K562 (cell line): ENCODE measurements at regions not wholly inside any gene's neighbourhood (a gene's known extent, or its start where the extent isn't known, plus 50 kb on each side); places are given as distances from the start of the nearest gene placed in this dataset.

Experiments used
- ATAC-seq: fragments of 200-7000 bp; cut with Tn5 transposase; 3 replicates; pipeline ENCODE4 v1.9.1; 2020; ENCODE audit warnings: moderate library complexity
- BruUV-seq: library from RNA; stranded (reverse); fragments of 400-500 nt; replicated peaks from 2 replicates; lab custom pipeline; 2021; lab: Mats Ljungman, UMichigan
- CTCF ChIA-PET: fragments of 300-600 bp; formaldehyde crosslinking; extraction: SDS; loops from one replicate; lab custom pipeline; 2021; ENCODE audit warnings: low intra/inter-chr PET ratio; lab: Yijun Ruan, JAX
- POLR2A ChIA-PET: fragments of 300-600, 350-650 bp; sonication (Branson Sonifier 250); formaldehyde crosslinking; extraction: SDS; loops from one replicate; lab custom pipeline; 2021; ENCODE audit warnings: antibody characterized with exemption, inconsistent platforms; lab: Yijun Ruan, JAX
- DNase-seq, 4 experiments: peaks; one replicate each; pipeline versions ENCODE4 v3.0.0 to v3.0.0-alpha.2; 2011 to 2018; ENCODE audit warnings: low spot score in 3 of 4, mixed read lengths in 3 of 4; ENCODE audit errors: extremely low read depth in 1 of 4
- FAIRE-seq: peaks from 2 replicates; lab custom pipeline; 2011; peaks lifted over from hg19 to GRCh38; lab: Jason Lieb, UNC
- H2AFZ ChIP-seq: 2 replicates; pipeline ENCODE4 v1.6.0; 2011; ENCODE audit warnings: low read depth, low read length, control low read depth, inconsistent platforms
- H3K27ac ChIP-seq: fragments of 200-600 bp; 3 replicates; pipeline ENCODE4 v1.8.0; 2011; ENCODE audit warnings: low read depth, mild to moderate bottlenecking, control low read depth, inconsistent platforms, low read length, moderate library complexity, mixed read lengths; ENCODE audit errors: extremely low read depth
- H3K27me3 ChIP-seq, 2 experiments: fragments of 300-600 bp in 1 of 2; 2 replicates in 1 of 2; 3 replicates in 1 of 2; pipeline versions ENCODE4 v1.6.0 to v1.8.0; 2011; ENCODE audit warnings: inconsistent platforms in 2 of 2, low read length in 2 of 2, mild to moderate bottlenecking in 1 of 2, mixed read lengths in 1 of 2, moderate library complexity in 1 of 2; ENCODE audit not compliant: control insufficient read depth in 2 of 2, insufficient read depth in 2 of 2
- H3K36me3 ChIP-seq: fragments of 300-600 bp; 3 replicates; pipeline ENCODE4 v1.8.0; 2011; ENCODE audit warnings: mild to moderate bottlenecking, low read length, inconsistent platforms; ENCODE audit not compliant: control insufficient read depth, insufficient read depth
- H3K4me1 ChIP-seq, 2 experiments: fragments of 200-600 bp in 1 of 2; replicated peaks in 1 of 2; 2 replicates in 1 of 2; 3 replicates in 1 of 2; pipeline versions ENCODE4 v1.5.1 to v1.8.0; 2011; ENCODE audit warnings: inconsistent platforms in 2 of 2, low read length in 2 of 2, mild to moderate bottlenecking in 1 of 2, mixed read lengths in 1 of 2, moderate library complexity in 1 of 2; ENCODE audit not compliant: control insufficient read depth in 2 of 2, insufficient read depth in 2 of 2
- H3K4me2 ChIP-seq: 2 replicates; pipeline ENCODE4 v1.6.1; 2011; ENCODE audit warnings: low read length, control low read depth, inconsistent platforms, mixed read lengths; ENCODE audit not compliant: insufficient read depth
- H3K4me3 ChIP-seq: fragments of 200-600 bp; sonication (generic), shearing (Covaris generic); 2 replicates; pipeline ENCODE4 v1.5.1; 2016; ENCODE audit warnings: control low read depth, inconsistent platforms
- H3K79me2 ChIP-seq: fragments of 200-600 bp; 3 replicates; pipeline ENCODE4 v1.8.0; 2011; ENCODE audit warnings: low read length, inconsistent platforms; ENCODE audit not compliant: control insufficient read depth, insufficient read depth
- H3K9ac ChIP-seq, 2 experiments: 2 replicates each; pipeline versions ENCODE4 v1.6.0 to v1.6.1; 2011; ENCODE audit warnings: low read depth in 2 of 2, low read length in 2 of 2, control low read depth in 1 of 2, inconsistent platforms in 1 of 2, mild to moderate bottlenecking in 1 of 2, mixed read lengths in 1 of 2; ENCODE audit not compliant: insufficient read depth in 1 of 2
- H3K9me1 ChIP-seq: one replicate; pipeline ENCODE4 v1.6.0; 2011; ENCODE audit warnings: inconsistent platforms, mild to moderate bottlenecking, low read length, moderate library complexity; ENCODE audit not compliant: control insufficient read depth, insufficient read depth
- H3K9me3 ChIP-seq: replicated peaks from 2 replicates; pipeline ENCODE4 v1.5.1; 2011; ENCODE audit warnings: low read depth, low read length, inconsistent platforms; ENCODE audit not compliant: control insufficient read depth, insufficient read depth
- H4K20me1 ChIP-seq: replicated peaks from 2 replicates; pipeline ENCODE4 v1.6.1; 2011; ENCODE audit warnings: low read length, inconsistent platforms, mixed read lengths; ENCODE audit not compliant: control insufficient read depth, insufficient read depth
- CREB1 ChIP-seq, 2 experiments: sonication (generic) in 1 of 2; formaldehyde crosslinking in 1 of 2; IDR thresholded peaks; 2 replicates each; pipeline versions ENCODE4 v1.6.1 to v1.8.0; 2012 to 2022; ENCODE audit warnings: inconsistent platforms in 1 of 2, mild to moderate bottlenecking in 1 of 2, missing genetic modification reagents in 1 of 2, moderate library complexity in 1 of 2
- CSDE1 ChIP-seq, 2 experiments: fragments of 450-650 bp; IDR thresholded peaks; 2 replicates each; pipeline ENCODE4 v1.6.1; 2016; ENCODE audit warnings: mild to moderate bottlenecking in 1 of 2
- CTBP1 ChIP-seq: fragments of 450-650 bp; IDR thresholded peaks from 2 replicates; pipeline ENCODE4 v1.6.1; 2016; ENCODE audit warnings: borderline replicate concordance
- GTF2A2 ChIP-seq: IDR thresholded peaks from 2 replicates; pipeline ENCODE4 v1.6.1; 2016; ENCODE audit warnings: mild to moderate bottlenecking, missing genetic modification characterization, missing compliant biosample characterization
- HMBOX1 ChIP-seq: sonication (generic); IDR thresholded peaks from 2 replicates; pipeline ENCODE4 v1.6.1; 2016
- HNRNPLL ChIP-seq: fragments of 200-400 bp; formaldehyde crosslinking; IDR thresholded peaks from 2 replicates; pipeline ENCODE4 v1.6.1; 2017; ENCODE audit warnings: low read length, low read depth, mild to moderate bottlenecking; ENCODE audit not compliant: poor library complexity, severe bottlenecking
- HNRNPUL1 ChIP-seq: fragments of 200-400 bp; formaldehyde crosslinking; IDR thresholded peaks from 2 replicates; pipeline ENCODE4 v1.6.1; 2017; ENCODE audit warnings: low read length
- MCM2 ChIP-seq: fragments of 450-650 bp; IDR thresholded peaks from 2 replicates; pipeline ENCODE4 v1.6.1; 2017; ENCODE audit warnings: low read depth, mild to moderate bottlenecking
- PHB2 ChIP-seq: fragments of 450-650 bp; IDR thresholded peaks from 2 replicates; pipeline ENCODE4 v1.6.1; 2017; ENCODE audit warnings: low read depth
- POLR2B ChIP-seq: fragments of 450-650 bp; IDR thresholded peaks from 2 replicates; pipeline ENCODE4 v1.6.1; 2018; ENCODE audit warnings: low read depth; ENCODE audit not compliant: partially characterized antibody
- PYGO2 ChIP-seq: fragments of 450-650 bp; IDR thresholded peaks from 2 replicates; pipeline ENCODE4 v1.6.1; 2016; ENCODE audit warnings: mild to moderate bottlenecking, missing genetic modification characterization, moderate library complexity, missing compliant biosample characterization
- RB1 ChIP-seq: fragments of 450-650 bp; IDR thresholded peaks from 2 replicates; pipeline ENCODE4 v1.6.1; 2017; ENCODE audit warnings: low read depth, mild to moderate bottlenecking
- RBBP5 ChIP-seq: fragments of 200-600 bp; sonication (generic); IDR thresholded peaks from 2 replicates; pipeline ENCODE4 v1.6.1; 2012; ENCODE audit warnings: borderline replicate concordance, mild to moderate bottlenecking, low read length, control low read depth, inconsistent platforms; ENCODE audit not compliant: insufficient read depth, poor library complexity, severe bottlenecking
- SREBF1 ChIP-seq: fragments of 150-350 bp; IDR thresholded peaks from 2 replicates; pipeline ENCODE4 v1.6.1; 2014; ENCODE audit warnings: antibody characterized with exemption, low read depth, low read length, borderline replicate concordance
- THRA ChIP-seq: fragments of 450-650 bp; IDR thresholded peaks from 2 replicates; pipeline ENCODE4 v1.6.1; 2017; ENCODE audit warnings: mild to moderate bottlenecking, moderate library complexity
- WHSC1 ChIP-seq: IDR thresholded peaks from one replicate; pipeline ENCODE4 v1.6.1; 2012; ENCODE audit warnings: low read length, control low read depth, inconsistent platforms
- ZBTB5 ChIP-seq: fragments of 450-650 bp; IDR thresholded peaks from 2 replicates; pipeline ENCODE4 v1.6.1; 2017; ENCODE audit warnings: antibody characterized with exemption
- ZFX ChIP-seq: sonication (generic); formaldehyde crosslinking; IDR thresholded peaks from 2 replicates; pipeline ENCODE4 v1.8.0; 2022; ENCODE audit warnings: mild to moderate bottlenecking, missing genetic modification reagents, moderate library complexity
- ZKSCAN8 ChIP-seq: fragments of 200-800 bp; sonication (Bioruptor generic); IDR thresholded peaks from 2 replicates; pipeline ENCODE4 v1.6.1; 2016; ENCODE audit warnings: missing genetic modification characterization, missing compliant biosample characterization
- ZNF764 ChIP-seq: fragments of 250-450 bp; sonication (Bioruptor Pico); IDR thresholded peaks from 2 replicates; pipeline ENCODE4 v1.4.0; 2020; ENCODE audit warnings: low read depth, mild to moderate bottlenecking, moderate library complexity
- WGBS: fragments of 100-300 bp; shearing (Covaris generic); methylation state at CpG from one replicate; pipeline ENCODE4 v1.1.6; 2016; ENCODE audit warnings: low coverage, mixed read lengths; ENCODE audit not compliant: insufficient coverage; ENCODE audit errors: missing lambda C conversion rate; 5-methylcytosine and 5-hydroxymethylcytosine counted together
- in situ Hi-C: fragments of 300-500 bp; cut with MboI; formaldehyde crosslinking; loops from 4 replicates; pipeline ENCODE4 v1.15.0; 2018; ENCODE audit warnings: inconsistent platforms, mixed read lengths
- intact Hi-C: fragments of 100-400 bp; cut with micrococcal nuclease; formaldehyde crosslinking; loops from 2 replicates; pipeline ENCODE4 v1.14.2; 2022

GRCh38 chr5:60195551-60195950 is 302.0 kb upstream of the PDE4D start (continued):
- no peak for TF ChIP-seq THRA
- TF ChIP-seq HMBOX1 = no peak
- TF ChIP-seq MCM2 = no peak
- no peak for TF ChIP-seq ZNF764 (CRISPR knock-in tag)

GRCh38 chr5:60195083-60195482 is 301.6 kb upstream of the PDE4D start:
- CTCF ChIA-PET = no interaction called here
- in situ Hi-C loops = no loop called here
- Histone ChIP-seq H3K9me3 (no peaks in the 10 kb centered on the region), H3K79me2 (no peaks in the 10 kb centered on the region), H3K9ac (no peak overlapping the region), H2AFZ (no peak overlapping the region), H3K4me1 (no peaks in the 10 kb centered on the region), H4K20me1 (no peaks in the 10 kb centered on the region), H3K36me3 (no peaks in the 10 kb centered on the region), H3K27me3 (no peaks in the 10 kb centered on the region), H3K9me1 (no peaks in the 10 kb centered on the region), H3K4me3 (no peak overlapping the region), H3K4me2 (no peak overlapping the region), H3K27ac (no peak overlapping the region)
- FAIRE-seq = no peak
- no peak for ATAC-seq
- TF ChIP-seq GTF2A2 (tag) = no peak
- no peak for TF ChIP-seq ZFX (CRISPR knock-in tag)
- no peak for TF ChIP-seq RBBP5
- TF ChIP-seq CSDE1 (IDR thresholded peaks at IDR 0.05) = no peak
- no peak for TF ChIP-seq RB1
- TF ChIP-seq POLR2B = no peak
- TF ChIP-seq SREBF1 = no peak
- no peak for TF ChIP-seq ZKSCAN8 (CRISPR knock-in tag)
- TF ChIP-seq HNRNPUL1 = no peak
- no peak for TF ChIP-seq WHSC1
- TF ChIP-seq PHB2 = no peak
- no peak for TF ChIP-seq CTBP1
- TF ChIP-seq CREB1 (IDR thresholded peaks at IDR 0.05) = no peak
- TF ChIP-seq CREB1 (CRISPR knock-in tag; IDR thresholded peaks at IDR 0.05) = no peak
- TF ChIP-seq HNRNPLL = no peak
- TF ChIP-seq PYGO2 (tag) = no peak
- no peak for TF ChIP-seq ZBTB5
- intact Hi-C loops = no loop called here
- DNase-seq = no peak
- BruUV-seq = no TSS peak
- WGBS = 0% methylated on average over 1 of the region's 1 CpG
- POLR2A ChIA-PET = no interaction called here
